ENCODE measurements at regions not wholly inside any gene's neighbourhood (a gene's known extent, or its start where the extent isn't known, plus 50 kb on each side); places are given as distances from the start of the nearest gene placed in this dataset. TPM values are rescaled to one million over a fixed set of nuclear protein-coding genes. Genes with fewer than 3 reads are reported as not detected.

Small RNA genes lying in the stretch of these regions (small RNA-seq; reads per million reads assigned to genes)
- gene RNU6-102P = not detected

All from hematopoietic multipotent progenitor cell (in vitro differentiated cells).